ENCODE measurements at regions not wholly inside any gene's neighbourhood (a gene's known extent, or its start where the extent isn't known, plus 50 kb on each side); places are given as distances from the start of the nearest gene placed in this dataset.
A peak's percentile ranks its signal among the peaks of the same experiment; 100 is the strongest.

DNA sequence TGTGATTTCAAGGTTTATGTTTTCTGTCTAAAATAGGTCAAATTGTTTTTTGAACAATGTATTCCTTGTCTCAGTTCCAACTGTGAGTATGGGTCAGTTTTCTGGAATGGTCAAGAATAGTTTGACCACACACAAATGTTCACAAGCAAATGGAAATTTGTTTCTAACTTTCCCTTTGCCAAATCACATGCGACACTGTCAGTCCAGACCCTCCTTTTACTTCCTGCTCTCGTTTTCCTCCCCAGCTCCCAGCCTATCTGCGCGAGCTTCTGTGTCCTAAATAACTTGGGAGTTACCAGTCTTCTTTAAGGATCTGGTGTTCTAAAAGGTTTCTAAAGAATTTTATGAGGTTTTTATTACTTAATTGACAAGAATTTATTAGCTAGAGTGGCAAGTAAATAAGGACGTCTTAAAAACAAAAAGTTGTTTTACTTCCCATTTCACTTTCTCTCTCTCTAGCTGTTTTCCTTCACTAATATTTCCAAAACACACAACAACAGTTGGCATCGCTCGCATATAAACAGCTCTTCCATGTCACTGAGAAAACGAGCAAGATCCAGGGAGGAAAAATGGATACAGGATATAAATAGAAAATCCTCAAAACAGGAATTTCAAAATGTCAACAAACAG is 266.1 kb upstream of the KLF6 start (continued):
- TF ChIP-seq, protein P1, sequence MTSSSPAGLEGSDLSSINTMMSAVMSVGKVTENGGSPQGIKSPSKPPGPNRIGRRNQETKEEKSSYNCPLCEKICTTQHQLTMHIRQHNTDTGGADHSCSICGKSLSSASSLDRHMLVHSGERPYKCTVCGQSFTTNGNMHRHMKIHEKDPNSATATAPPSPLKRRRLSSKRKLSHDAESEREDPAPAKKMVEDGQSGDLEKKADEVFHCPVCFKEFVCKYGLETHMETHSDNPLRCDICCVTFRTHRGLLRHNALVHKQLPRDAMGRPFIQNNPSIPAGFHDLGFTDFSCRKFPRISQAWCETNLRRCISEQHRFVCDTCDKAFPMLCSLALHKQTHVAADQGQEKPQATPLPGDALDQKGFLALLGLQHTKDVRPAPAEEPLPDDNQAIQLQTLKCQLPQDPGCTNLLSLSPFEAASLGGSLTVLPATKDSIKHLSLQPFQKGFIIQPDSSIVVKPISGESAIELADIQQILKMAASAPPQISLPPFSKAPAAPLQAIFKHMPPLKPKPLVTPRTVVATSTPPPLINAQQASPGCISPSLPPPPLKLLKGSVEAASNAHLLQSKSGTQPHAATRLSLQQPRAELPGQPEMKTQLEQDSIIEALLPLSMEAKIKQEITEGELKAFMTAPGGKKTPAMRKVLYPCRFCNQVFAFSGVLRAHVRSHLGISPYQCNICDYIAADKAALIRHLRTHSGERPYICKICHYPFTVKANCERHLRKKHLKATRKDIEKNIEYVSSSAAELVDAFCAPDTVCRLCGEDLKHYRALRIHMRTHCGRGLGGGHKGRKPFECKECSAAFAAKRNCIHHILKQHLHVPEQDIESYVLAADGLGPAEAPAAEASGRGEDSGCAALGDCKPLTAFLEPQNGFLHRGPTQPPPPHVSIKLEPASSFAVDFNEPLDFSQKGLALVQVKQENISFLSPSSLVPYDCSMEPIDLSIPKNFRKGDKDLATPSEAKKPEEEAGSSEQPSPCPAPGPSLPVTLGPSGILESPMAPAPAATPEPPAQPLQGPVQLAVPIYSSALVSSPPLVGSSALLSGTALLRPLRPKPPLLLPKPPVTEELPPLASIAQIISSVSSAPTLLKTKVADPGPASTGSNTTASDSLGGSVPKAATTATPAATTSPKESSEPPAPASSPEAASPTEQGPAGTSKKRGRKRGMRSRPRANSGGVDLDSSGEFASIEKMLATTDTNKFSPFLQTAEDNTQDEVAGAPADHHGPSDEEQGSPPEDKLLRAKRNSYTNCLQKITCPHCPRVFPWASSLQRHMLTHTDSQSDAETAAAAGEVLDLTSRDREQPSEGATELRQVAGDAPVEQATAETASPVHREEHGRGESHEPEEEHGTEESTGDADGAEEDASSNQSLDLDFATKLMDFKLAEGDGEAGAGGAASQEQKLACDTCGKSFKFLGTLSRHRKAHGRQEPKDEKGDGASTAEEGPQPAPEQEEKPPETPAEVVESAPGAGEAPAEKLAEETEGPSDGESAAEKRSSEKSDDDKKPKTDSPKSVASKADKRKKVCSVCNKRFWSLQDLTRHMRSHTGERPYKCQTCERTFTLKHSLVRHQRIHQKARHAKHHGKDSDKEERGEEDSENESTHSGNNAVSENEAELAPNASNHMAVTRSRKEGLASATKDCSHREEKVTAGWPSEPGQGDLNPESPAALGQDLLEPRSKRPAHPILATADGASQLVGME (CRISPR knock-in tag; IDR thresholded peaks at IDR 0.05): no peak
- TF ChIP-seq RNF2 (IDR thresholded peaks at IDR 0.05): peak; percentile 36; the same call in 1 of the 2 replicates
- TF ChIP-seq, protein P2, sequence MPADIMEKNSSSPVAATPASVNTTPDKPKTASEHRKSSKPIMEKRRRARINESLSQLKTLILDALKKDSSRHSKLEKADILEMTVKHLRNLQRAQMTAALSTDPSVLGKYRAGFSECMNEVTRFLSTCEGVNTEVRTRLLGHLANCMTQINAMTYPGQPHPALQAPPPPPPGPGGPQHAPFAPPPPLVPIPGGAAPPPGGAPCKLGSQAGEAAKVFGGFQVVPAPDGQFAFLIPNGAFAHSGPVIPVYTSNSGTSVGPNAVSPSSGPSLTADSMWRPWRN (IDR thresholded peaks at IDR 0.05; ENCODE audit: low read depth): no peak

DNA sequence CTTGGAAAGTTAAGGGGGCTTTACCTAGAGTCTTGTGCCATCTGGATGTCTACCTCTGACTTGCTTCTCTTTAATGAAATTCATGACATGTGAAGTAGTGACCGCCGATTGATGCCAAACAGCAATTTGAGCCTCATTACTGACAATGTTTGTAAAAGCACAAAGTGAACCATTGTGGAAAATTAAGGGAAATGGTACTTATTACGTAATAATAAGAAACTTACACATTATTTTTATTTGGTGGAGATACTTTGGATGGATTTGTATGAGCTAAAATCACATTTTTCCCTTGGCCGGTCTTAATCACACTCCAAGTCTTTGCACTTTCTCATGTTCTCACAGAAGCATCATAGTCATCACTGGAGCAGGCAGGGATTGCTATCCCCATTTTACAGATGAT is 265.1 kb upstream of the KLF6 start:
- Histone ChIP-seq H3K4me3 (no peak overlapping the region), H3K4me1 (replicated peaks in 1 of 2; ENCODE audit: control insufficient read depth in 2 of 2, insufficient read depth in 2 of 2, low read length in 2 of 2) (no peaks in the 10 kb centered on the region), H2AFZ (ENCODE audit: low read depth, low read length) (no peak overlapping the region), H3K9ac (ENCODE audit: insufficient read depth in 1 of 2, low read depth in 2 of 2, low read length in 2 of 2) (no peak overlapping the region), H3K79me2 (ENCODE audit: control insufficient read depth, insufficient read depth, low read length) (no peaks in the 10 kb centered on the region), H3K27me3 (ENCODE audit: control insufficient read depth in 2 of 2, insufficient read depth in 2 of 2, low read length in 2 of 2) (peaks cover 0 to 6% of the 10 kb centered on the region in 2 experiments; a peak in 1 of 5 replicates), H3K27ac (ENCODE audit: extremely low read depth, low read depth, low read length) (no peak overlapping the region), H3K4me2 (ENCODE audit: insufficient read depth, low read length) (no peak overlapping the region), H4K20me1 (replicated peaks; ENCODE audit: control insufficient read depth, insufficient read depth, low read length) (no peaks in the 10 kb centered on the region), H3K36me3 (ENCODE audit: control insufficient read depth, insufficient read depth, low read length) (no peaks in the 10 kb centered on the region), H3K9me3 (replicated peaks; ENCODE audit: control insufficient read depth, insufficient read depth, low read depth, low read length) (no peaks in the 10 kb centered on the region), H3K9me1 (ENCODE audit: control insufficient read depth, insufficient read depth, low read length) (no peaks in the 10 kb centered on the region)
- 46% methylated on average over 4 of the region's 4 CpGs for WGBS (ENCODE audit: insufficient coverage, low coverage, missing lambda C conversion rate)
- ATAC-seq (no peak), FAIRE-seq (no peak), DNase-seq (ENCODE audit: extremely low read depth in 1 of 4, low spot score in 3 of 4) (no peak)
- in situ Hi-C loops (cut with MboI): no loop called here
- CTCF ChIA-PET (ENCODE audit: low intra/inter-chr PET ratio): no interaction called here
- TF ChIP-seq CEBPG (CRISPR knock-in tag; IDR thresholded peaks at IDR 0.05) (no peak), CEBPG (tag; conservative IDR thresholded peaks at IDR 0.05 in 1 of 2, IDR thresholded peaks at IDR 0.05 in 1 of 2) (peak; percentile 20 to 88; a peak in 2 of 4 replicates), ZNF217 (CRISPR knock-in tag; IDR thresholded peaks at IDR 0.05) (no peak), CEBPB (tag; IDR thresholded peaks at IDR 0.05) (peak; percentile 63)
- TF ChIP-seq, protein P3, sequence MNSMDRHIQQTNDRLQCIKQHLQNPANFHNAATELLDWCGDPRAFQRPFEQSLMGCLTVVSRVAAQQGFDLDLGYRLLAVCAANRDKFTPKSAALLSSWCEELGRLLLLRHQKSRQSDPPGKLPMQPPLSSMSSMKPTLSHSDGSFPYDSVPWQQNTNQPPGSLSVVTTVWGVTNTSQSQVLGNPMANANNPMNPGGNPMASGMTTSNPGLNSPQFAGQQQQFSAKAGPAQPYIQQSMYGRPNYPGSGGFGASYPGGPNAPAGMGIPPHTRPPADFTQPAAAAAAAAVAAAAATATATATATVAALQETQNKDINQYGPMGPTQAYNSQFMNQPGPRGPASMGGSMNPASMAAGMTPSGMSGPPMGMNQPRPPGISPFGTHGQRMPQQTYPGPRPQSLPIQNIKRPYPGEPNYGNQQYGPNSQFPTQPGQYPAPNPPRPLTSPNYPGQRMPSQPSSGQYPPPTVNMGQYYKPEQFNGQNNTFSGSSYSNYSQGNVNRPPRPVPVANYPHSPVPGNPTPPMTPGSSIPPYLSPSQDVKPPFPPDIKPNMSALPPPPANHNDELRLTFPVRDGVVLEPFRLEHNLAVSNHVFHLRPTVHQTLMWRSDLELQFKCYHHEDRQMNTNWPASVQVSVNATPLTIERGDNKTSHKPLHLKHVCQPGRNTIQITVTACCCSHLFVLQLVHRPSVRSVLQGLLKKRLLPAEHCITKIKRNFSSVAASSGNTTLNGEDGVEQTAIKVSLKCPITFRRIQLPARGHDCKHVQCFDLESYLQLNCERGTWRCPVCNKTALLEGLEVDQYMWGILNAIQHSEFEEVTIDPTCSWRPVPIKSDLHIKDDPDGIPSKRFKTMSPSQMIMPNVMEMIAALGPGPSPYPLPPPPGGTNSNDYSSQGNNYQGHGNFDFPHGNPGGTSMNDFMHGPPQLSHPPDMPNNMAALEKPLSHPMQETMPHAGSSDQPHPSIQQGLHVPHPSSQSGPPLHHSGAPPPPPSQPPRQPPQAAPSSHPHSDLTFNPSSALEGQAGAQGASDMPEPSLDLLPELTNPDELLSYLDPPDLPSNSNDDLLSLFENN (IDR thresholded peaks at IDR 0.05; ENCODE audit: low read depth in 2 of 2, low read length in 2 of 2): no peak
- POLR2A ChIA-PET: interaction anchor here (1.3 kb wide), 1 partner anchor 265 kb away, joined by 5 read pairs; the partner anchor contains the start of gene KLF6
- BruUV-seq (replicated peaks): no TSS peak
- intact Hi-C loops (cut with micrococcal nuclease): no loop called here

All from K562 (cell line).